Endothelial cell of umbilical vein (primary cell): ENCODE measurements at regions not wholly inside any gene's neighbourhood (a gene's known extent, or its start where the extent isn't known, plus 50 kb on each side); places are given as distances from the start of the nearest gene placed in this dataset.

ENCODE experiments used
- BruUV-seq: library from RNA; stranded (reverse); fragments of 400-500 nt; replicated peaks from 2 replicates; lab custom pipeline; 2021; lab: Mats Ljungman, UMichigan
- CTCF ChIA-PET: fragments of 300-600, 350-600 bp; sonication (Branson Sonifier 250); formaldehyde crosslinking; loops from one replicate; lab custom pipeline; 2021; ENCODE audit warnings: antibody characterized with exemption, inconsistent platforms; lab: Charles Lee
- POLR2A ChIA-PET: fragments of 300-600, 350-600 bp; sonication (Branson Sonifier 250); formaldehyde crosslinking; loops from one replicate; lab custom pipeline; 2021; ENCODE audit warnings: antibody characterized with exemption, inconsistent platforms; lab: Charles Lee
- DNase-seq: peaks from one replicate; pipeline ENCODE4 v3.0.0-alpha.2; 2011; ENCODE audit warnings: low read depth, low spot score
- FAIRE-seq: peaks from 2 replicates; lab custom pipeline; 2011; peaks lifted over from hg19 to GRCh38; lab: Jason Lieb, UNC
- H2AFZ ChIP-seq: 2 replicates; pipeline ENCODE4 v1.6.0; 2012; ENCODE audit warnings: low read depth, low read length, control low read depth, inconsistent platforms
- H3K27ac ChIP-seq: 2 replicates; pipeline ENCODE4 v1.5.1; 2011; ENCODE audit warnings: low read depth, mild to moderate bottlenecking, control low read depth, low read length, moderate library complexity; ENCODE audit not compliant: insufficient read depth
- H3K27me3 ChIP-seq, 2 experiments: 2 replicates each; pipeline versions ENCODE4 v1.6.0 to v1.6.1; 2011; ENCODE audit warnings: low read length in 2 of 2, mixed read lengths in 1 of 2; ENCODE audit not compliant: control insufficient read depth in 2 of 2, insufficient read depth in 2 of 2
- H3K36me3 ChIP-seq, 2 experiments: 2 replicates in 1 of 2; 3 replicates in 1 of 2; pipeline ENCODE4 v1.5.1; 2011; ENCODE audit warnings: low read length in 2 of 2, mild to moderate bottlenecking in 1 of 2, moderate library complexity in 1 of 2; ENCODE audit not compliant: control insufficient read depth in 2 of 2, insufficient read depth in 2 of 2; ENCODE audit errors: extremely low read depth in 1 of 2
- H3K4me1 ChIP-seq: 3 replicates; pipeline ENCODE4 v1.5.1; 2011; ENCODE audit warnings: mild to moderate bottlenecking, low read length; ENCODE audit not compliant: control insufficient read depth, insufficient read depth; ENCODE audit errors: extremely low read depth
- H3K4me2 ChIP-seq: 2 replicates; pipeline ENCODE4 v1.6.1; 2011; ENCODE audit warnings: low read length, control low read depth, mixed read lengths; ENCODE audit not compliant: insufficient read depth
- H3K4me3 ChIP-seq, 3 experiments: fragments of 200-600 bp in 1 of 3; sonication (generic), shearing (Covaris generic) in 1 of 3; replicated peaks in 1 of 3; 2 replicates each; pipeline ENCODE4 v1.5.1; 2011 to 2016; ENCODE audit warnings: control low read depth in 3 of 3, low read length in 3 of 3, mild to moderate bottlenecking in 2 of 3, inconsistent platforms in 1 of 3, low read depth in 1 of 3, moderate library complexity in 1 of 3; ENCODE audit not compliant: insufficient read depth in 1 of 3
- H3K79me2 ChIP-seq: 2 replicates; pipeline ENCODE4 v1.6.0; 2012; ENCODE audit warnings: low read length, inconsistent platforms; ENCODE audit not compliant: control insufficient read depth, insufficient read depth
- H3K9ac ChIP-seq: replicated peaks from 2 replicates; pipeline ENCODE3; 2011; ENCODE audit warnings: low read length, control low read depth; ENCODE audit not compliant: insufficient read depth; ENCODE audit errors: extremely low read depth
- H3K9me1 ChIP-seq: replicated peaks from 3 replicates; pipeline ENCODE4 v1.6.0; 2011; ENCODE audit warnings: mild to moderate bottlenecking, low read length; ENCODE audit not compliant: control insufficient read depth, insufficient read depth; ENCODE audit errors: extremely low read depth
- H3K9me3 ChIP-seq: replicated peaks from 2 replicates; pipeline ENCODE4 v1.5.1; 2012; ENCODE audit warnings: low read length, inconsistent platforms; ENCODE audit not compliant: control insufficient read depth, insufficient read depth
- H4K20me1 ChIP-seq: replicated peaks from 2 replicates; pipeline ENCODE3; 2011; ENCODE audit warnings: mild to moderate bottlenecking, low read length; ENCODE audit not compliant: control insufficient read depth, insufficient read depth; ENCODE audit errors: extremely low read depth
- EZH2 ChIP-seq: IDR thresholded peaks from 2 replicates; pipeline ENCODE4 v1.6.1; 2012; ENCODE audit warnings: borderline replicate concordance, low read depth, mild to moderate bottlenecking, moderate library complexity, low read length, inconsistent platforms; ENCODE audit not compliant: severe bottlenecking
- FOS ChIP-seq: IDR thresholded peaks from 2 replicates; pipeline ENCODE4 v1.6.1; 2011; ENCODE audit warnings: mild to moderate bottlenecking, low read length, moderate library complexity, borderline replicate concordance; ENCODE audit not compliant: insufficient read depth
- GATA2 ChIP-seq: IDR thresholded peaks from 2 replicates; pipeline ENCODE4 v1.7.0; 2011; ENCODE audit warnings: low read depth, mild to moderate bottlenecking, moderate library complexity, mixed read lengths, low read length; ENCODE audit not compliant: insufficient read length, insufficient read depth
- JUN ChIP-seq: IDR thresholded peaks from 2 replicates; pipeline ENCODE4 v1.6.1; 2011; ENCODE audit warnings: borderline replicate concordance, low read depth; ENCODE audit not compliant: insufficient read length, insufficient read depth
- MYC ChIP-seq: IDR thresholded peaks from one replicate; pipeline ENCODE4 v1.6.1; 2011; ENCODE audit warnings: mild to moderate bottlenecking, low read depth, low read length
- POLR2AphosphoS5 ChIP-seq: IDR thresholded peaks from 2 replicates; pipeline ENCODE4 v1.6.1; 2012; ENCODE audit warnings: low read depth, mild to moderate bottlenecking, control low read depth, low read length, moderate library complexity; ENCODE audit not compliant: insufficient read depth
- dilution Hi-C: fragments of 300-500 bp; cut with MboI; formaldehyde crosslinking; loops from one replicate; pipeline ENCODE4 v1.15.0; 2019; ENCODE audit warnings: low sequenced_read_pairs; ENCODE audit not compliant: extremely low pct_ligation_motif_present
- intact Hi-C: fragments of 100-400 bp; cut with micrococcal nuclease; formaldehyde crosslinking; loops from one replicate; pipeline ENCODE4 v1.10.0; 2022
- TF ChIP-seq, protein P1 (sequence below), 2 donors: IDR thresholded peaks; 1 replicate in 1 of 2; 2 replicates in 1 of 2; pipeline ENCODE4 v1.5.1; 2011; ENCODE audit warnings: low read length in 2 of 2, mild to moderate bottlenecking in 2 of 2, moderate library complexity in 2 of 2, control low read depth in 1 of 2, inconsistent platforms in 1 of 2, low read depth in 1 of 2; ENCODE audit not compliant: insufficient read depth in 1 of 2; ENCODE audit errors: extremely low read depth in 1 of 2

DNA sequence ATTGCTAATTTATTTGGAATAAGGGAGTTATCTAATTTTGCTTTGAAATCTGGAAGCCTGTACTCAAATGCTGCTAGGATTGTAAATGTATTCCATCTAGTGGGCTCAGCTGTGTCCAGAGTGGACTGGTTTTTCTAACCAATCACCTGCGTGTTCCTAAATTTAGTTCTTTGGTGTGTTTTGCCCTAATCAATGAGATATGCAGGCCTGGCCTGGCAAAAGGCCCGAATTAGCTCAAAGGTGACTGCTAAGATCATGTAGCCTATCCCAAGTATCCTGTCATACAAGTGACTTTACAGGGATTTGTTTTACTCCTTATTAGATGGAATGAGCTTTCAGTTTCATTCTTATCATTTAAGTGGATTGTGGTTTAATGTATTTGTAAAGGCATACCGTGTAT lies 51.3 kb upstream of the ARMC2 start:
- Histone ChIP-seq H3K4me3 (no peak overlapping the region), H3K36me3 (no peaks in the 10 kb centered on the region), H3K27ac (no peak overlapping the region), H2AFZ (no peak overlapping the region), H3K9me3 (no peaks in the 10 kb centered on the region), H3K79me2 (no peaks in the 10 kb centered on the region), H3K9ac (no peak overlapping the region), H4K20me1 (no peaks in the 10 kb centered on the region), H3K9me1 (no peaks in the 10 kb centered on the region), H3K4me1 (peaks cover 3% of the 10 kb centered on the region), H3K4me2 (no peak overlapping the region), H3K27me3 (peaks cover 0 to 2% of the 10 kb centered on the region in 2 experiments)
- intact Hi-C loops = no loop called here
- ChIA-PET CTCF (interaction anchor here (1.2 to 2.1 kb wide), 3 partner anchors 11 to 39 kb away, joined by 4 read pairs; no protein-coding TSS in a partner anchor), POLR2A (no interaction called here)
- FAIRE-seq (no peak), DNase-seq (no peak)
- dilution Hi-C loops = no loop called here
- TF ChIP-seq FOS (no peak), MYC (no peak), JUN (no peak), GATA2 (no peak), POLR2AphosphoS5 (no peak), EZH2 (no peak)
- no TSS peak for BruUV-seq

DNA sequence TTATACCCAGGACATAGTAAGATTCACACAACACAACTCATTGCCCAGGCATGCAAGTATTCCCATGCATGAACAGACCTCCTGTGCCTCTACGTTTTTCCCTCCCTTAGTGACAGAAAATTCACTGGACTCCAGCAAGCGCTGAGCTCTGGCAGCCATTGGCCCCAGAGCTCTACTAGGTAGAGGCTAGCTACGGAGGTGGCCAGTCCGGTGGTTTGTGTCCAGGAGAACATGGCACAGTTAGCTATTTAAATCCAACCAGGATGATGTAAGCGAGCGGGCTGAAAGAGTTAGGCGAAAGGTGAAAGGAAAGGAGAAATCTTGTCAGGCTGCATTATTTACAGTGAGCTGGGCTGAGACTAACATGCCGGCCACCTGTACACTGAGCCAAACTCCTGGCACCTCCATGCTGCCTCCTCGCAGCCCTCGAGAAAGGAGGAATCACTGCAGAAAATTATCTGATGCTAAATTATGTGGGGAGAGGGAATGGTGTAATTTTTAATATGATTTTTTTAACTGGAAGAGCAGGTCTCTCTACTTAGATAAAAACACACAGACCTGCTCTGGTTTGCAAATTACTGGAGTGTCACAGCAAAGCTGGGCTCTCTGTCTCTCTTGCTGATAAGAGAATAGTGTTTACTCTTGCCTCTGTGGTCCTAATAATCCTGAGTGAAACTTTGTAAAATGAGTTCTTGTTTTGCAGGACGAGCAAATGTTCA lies 50.1 kb upstream of the ARMC2 start:
- no peaks in the 10 kb centered on the region for H4K20me1 ChIP-seq
- no peaks in the 10 kb centered on the region for H3K9me1 ChIP-seq
- no peak overlapping the region for H3K4me2 ChIP-seq
- FAIRE-seq (no peak), DNase-seq (no peak)
- intact Hi-C loops (no loop called here), dilution Hi-C loops (no loop called here)
- TF ChIP-seq, protein P1, sequence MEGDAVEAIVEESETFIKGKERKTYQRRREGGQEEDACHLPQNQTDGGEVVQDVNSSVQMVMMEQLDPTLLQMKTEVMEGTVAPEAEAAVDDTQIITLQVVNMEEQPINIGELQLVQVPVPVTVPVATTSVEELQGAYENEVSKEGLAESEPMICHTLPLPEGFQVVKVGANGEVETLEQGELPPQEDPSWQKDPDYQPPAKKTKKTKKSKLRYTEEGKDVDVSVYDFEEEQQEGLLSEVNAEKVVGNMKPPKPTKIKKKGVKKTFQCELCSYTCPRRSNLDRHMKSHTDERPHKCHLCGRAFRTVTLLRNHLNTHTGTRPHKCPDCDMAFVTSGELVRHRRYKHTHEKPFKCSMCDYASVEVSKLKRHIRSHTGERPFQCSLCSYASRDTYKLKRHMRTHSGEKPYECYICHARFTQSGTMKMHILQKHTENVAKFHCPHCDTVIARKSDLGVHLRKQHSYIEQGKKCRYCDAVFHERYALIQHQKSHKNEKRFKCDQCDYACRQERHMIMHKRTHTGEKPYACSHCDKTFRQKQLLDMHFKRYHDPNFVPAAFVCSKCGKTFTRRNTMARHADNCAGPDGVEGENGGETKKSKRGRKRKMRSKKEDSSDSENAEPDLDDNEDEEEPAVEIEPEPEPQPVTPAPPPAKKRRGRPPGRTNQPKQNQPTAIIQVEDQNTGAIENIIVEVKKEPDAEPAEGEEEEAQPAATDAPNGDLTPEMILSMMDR (IDR thresholded peaks at IDR 0.05; ENCODE audit: extremely low read depth in 1 of 2, insufficient read depth in 1 of 2, low read depth in 1 of 2, low read length in 2 of 2) = no peak
- no peak overlapping the region for H3K9ac ChIP-seq
- H3K9me3 ChIP-seq = no peaks in the 10 kb centered on the region
- ChIA-PET POLR2A (no interaction called here), CTCF (interaction anchor here (1.2 to 2.1 kb wide), 3 partner anchors 9 to 32 kb away, joined by 3 to 4 read pairs (median 4); no protein-coding TSS in a partner anchor)
- no TSS peak for BruUV-seq
- no peak overlapping the region for H2AFZ ChIP-seq
- no peak overlapping the region for H3K4me3 ChIP-seq
- peaks cover 0 to 2% of the 10 kb centered on the region in 2 experiments for H3K27me3 ChIP-seq
- no peak overlapping the region for H3K27ac ChIP-seq
- no peaks in the 10 kb centered on the region for H3K36me3 ChIP-seq
- H3K79me2 ChIP-seq = no peaks in the 10 kb centered on the region
- H3K4me1 ChIP-seq = peaks cover 3% of the 10 kb centered on the region
